B cell (primary cell): ENCODE measurements at regions not wholly inside any gene's neighbourhood (a gene's known extent, or its start where the extent isn't known, plus 50 kb on each side); places are given as distances from the start of the nearest gene placed in this dataset.

ENCODE experiments used
- ATAC-seq: fragments of 200-7000 bp; cut with Tn5 transposase; one replicate; pipeline ENCODE4 v1.10.0; 2021; ENCODE audit warnings: low read depth, mild to moderate bottlenecking, moderate number of reproducible peaks, moderate library complexity
- CTCF ChIA-PET: fragments of 350-600 bp; sonication (Branson Sonifier 250); formaldehyde crosslinking; loops from one replicate; lab custom pipeline; 2021; ENCODE audit warnings: antibody characterized with exemption, inconsistent platforms; lab: Charles Lee
- POLR2A ChIA-PET: fragments of 350-600 bp; sonication (Branson Sonifier 250); formaldehyde crosslinking; loops from one replicate; lab custom pipeline; 2021; ENCODE audit warnings: antibody characterized with exemption; lab: Charles Lee
- DNase-seq: peaks from one replicate; pipeline ENCODE4 v3.0.0; 2013
- H2AFZ ChIP-seq: 2 replicates; pipeline ENCODE4 v1.6.1; 2012; ENCODE audit warnings: mild to moderate bottlenecking, low read depth, low read length; ENCODE audit not compliant: insufficient read depth, poor library complexity, severe bottlenecking
- H3K27ac ChIP-seq, 2 donors: 1 replicate in 1 of 2; 2 replicates in 1 of 2; pipeline ENCODE4 v1.5.1; 2012 to 2013; ENCODE audit warnings: low read length in 2 of 2, mild to moderate bottlenecking in 2 of 2, moderate library complexity in 1 of 2
- H3K27me3 ChIP-seq, 4 experiments: fragments of 200-600 bp in 1 of 4; sonication (generic) in 1 of 4; replicated peaks in 1 of 4; 1 replicate in 2 of 4; 2 replicates in 2 of 4; pipeline versions ENCODE4 v1.6.1 to v1.7.0; 2013 to 2016; ENCODE audit warnings: low read length in 3 of 4, mild to moderate bottlenecking in 2 of 4, mixed read lengths in 1 of 4, moderate library complexity in 1 of 4; ENCODE audit not compliant: insufficient read depth in 4 of 4, control insufficient read depth in 3 of 4; ENCODE audit errors: control extremely low read depth in 1 of 4
- H3K36me3 ChIP-seq, 2 experiments: replicated peaks in 1 of 2; 1 replicate in 1 of 2; 2 replicates in 1 of 2; pipeline versions ENCODE4 v1.6.1 to v1.7.1; 2013; ENCODE audit warnings: low read length in 1 of 2; ENCODE audit not compliant: insufficient read depth in 2 of 2, control insufficient read depth in 1 of 2; ENCODE audit errors: control extremely low read depth in 1 of 2, extremely low read depth in 1 of 2
- H3K4me1 ChIP-seq, 2 donors: fragments of 200-600 bp in 1 of 2; sonication (generic) in 1 of 2; 1 replicate in 1 of 2; 2 replicates in 1 of 2; pipeline versions ENCODE4 v1.5.1 to v1.6.1; 2013 to 2017; ENCODE audit warnings: low read length in 2 of 2; ENCODE audit not compliant: control insufficient read depth in 2 of 2, insufficient read depth in 2 of 2
- H3K4me2 ChIP-seq: replicated peaks from 2 replicates; pipeline ENCODE3; 2012; ENCODE audit warnings: mild to moderate bottlenecking, low read depth, low read length; ENCODE audit not compliant: poor library complexity, severe bottlenecking
- H3K4me3 ChIP-seq, 5 experiments: fragments of 200-600 bp in 1 of 5; sonication (generic) in 1 of 5; 1 replicate in 3 of 5; 2 replicates in 2 of 5; pipeline versions ENCODE4 v1.5.1 to v1.7.0; 2011 to 2016; ENCODE audit warnings: low read length in 4 of 5, mild to moderate bottlenecking in 4 of 5, low read depth in 2 of 5, control low read depth in 1 of 5, moderate library complexity in 1 of 5; ENCODE audit not compliant: insufficient read depth in 1 of 5; ENCODE audit errors: control extremely low read depth in 1 of 5, extremely low read depth in 1 of 5
- H3K79me2 ChIP-seq: fragments of 200-600 bp; sonication (generic); one replicate; pipeline ENCODE4 v1.6.0; 2016; ENCODE audit warnings: low read length; ENCODE audit not compliant: control insufficient read depth, insufficient read depth
- H3K9ac ChIP-seq: fragments of 200-600 bp; sonication (generic); 2 replicates; pipeline ENCODE4 v1.6.1; 2017; ENCODE audit warnings: mild to moderate bottlenecking, low read length, moderate library complexity
- H3K9me3 ChIP-seq, 3 donors: one replicate each; pipeline versions ENCODE4 v1.6.1 to v1.7.1; 2013; ENCODE audit warnings: low read length in 2 of 3; ENCODE audit not compliant: control insufficient read depth in 2 of 3, insufficient read depth in 1 of 3; ENCODE audit errors: control extremely low read depth in 1 of 3
- H4K20me1 ChIP-seq: 2 replicates; pipeline ENCODE4 v1.6.0; 2012; ENCODE audit warnings: mild to moderate bottlenecking, low read length; ENCODE audit not compliant: insufficient read depth, control insufficient read depth, poor library complexity, severe bottlenecking
- H3K27ac Mint-ChIP-seq: one replicate; pipeline ENCODE4 v1.8.0; 2021; ENCODE audit warnings: mixed read lengths
- H3K27me3 Mint-ChIP-seq: one replicate; pipeline ENCODE4 v1.8.0; 2021; ENCODE audit warnings: mixed read lengths
- H3K4me1 Mint-ChIP-seq: one replicate; pipeline ENCODE4 v1.8.0; 2021; ENCODE audit warnings: mixed read lengths
- H3K4me3 Mint-ChIP-seq: one replicate; pipeline ENCODE4 v1.8.0; 2021; ENCODE audit warnings: mixed read lengths
- H3K9me3 Mint-ChIP-seq: one replicate; pipeline ENCODE4 v1.8.0; 2022; ENCODE audit warnings: mixed read lengths; ENCODE audit not compliant: insufficient read depth
- CTCF ChIP-seq: fragments of 200-600 bp; IDR thresholded peaks from one replicate; pipeline ENCODE4 v1.8.0; 2022; ENCODE audit warnings: antibody characterized with exemption, mild to moderate bottlenecking
- EZH2 ChIP-seq: IDR thresholded peaks from 2 replicates; pipeline ENCODE4 v1.6.1; 2012; ENCODE audit warnings: borderline replicate concordance, low read depth, mild to moderate bottlenecking, moderate library complexity, low read length; ENCODE audit not compliant: insufficient read depth, poor library complexity, severe bottlenecking
- WGBS: methylation state at CpG from one replicate; pipeline ENCODE4 v1.1.5; 2013; ENCODE audit warnings: missing lambda C conversion rate; ENCODE audit not compliant: insufficient coverage; 5-methylcytosine and 5-hydroxymethylcytosine counted together
- intact Hi-C: fragments of 100-400 bp; cut with micrococcal nuclease; formaldehyde crosslinking; loops from one replicate; pipeline ENCODE4 v1.10.0; 2022

GRCh38 chr16:64740261-64740660 lies 381.6 kb downstream of the CDH11 start:
- H3K4me1 ChIP-seq, result no peaks in the 10 kb centered on the region
- POLR2A ChIA-PET, result no interaction called here
- no peaks in the 10 kb centered on the region for H3K27me3 Mint-ChIP-seq
- H3K4me2 ChIP-seq, result no peak overlapping the region
- H3K9ac ChIP-seq, result no peak overlapping the region
- ATAC-seq, result no peak
- intact Hi-C loops, result no loop called here
- H3K4me3 ChIP-seq, result no peak overlapping the region
- CTCF ChIA-PET, result no interaction called here
- H3K79me2 ChIP-seq, result no peaks in the 10 kb centered on the region
- H3K4me1 Mint-ChIP-seq, result no peaks in the 10 kb centered on the region
- H3K36me3 ChIP-seq, result no peaks in the 10 kb centered on the region
- H4K20me1 ChIP-seq, result no peaks in the 10 kb centered on the region
- no peaks in the 10 kb centered on the region for H3K27me3 ChIP-seq
- no peaks in the 10 kb centered on the region for H3K9me3 ChIP-seq
- H3K4me3 Mint-ChIP-seq, result no peak overlapping the region
- WGBS, result no CpG with 5 or more reads among the region's 2 CpGs
- DNase-seq, result no peak
- H3K9me3 Mint-ChIP-seq, result peaks cover 11% of the 10 kb centered on the region
- no peak overlapping the region for H3K27ac Mint-ChIP-seq
- no peak overlapping the region for H2AFZ ChIP-seq
- H3K27ac ChIP-seq, result no peak overlapping the region
- no peak for TF ChIP-seq EZH2
- no peak for TF ChIP-seq CTCF

GRCh38 chr16:64738321-64738960 lies 383.4 kb downstream of the CDH11 start:
- no peak for DNase-seq
- POLR2A ChIA-PET, result no interaction called here
- intact Hi-C loops, result no loop called here

More at GRCh38 chr16:64738321-64738960, 383.4 kb downstream of the CDH11 start:
- ATAC-seq, result no peak
- TF ChIP-seq CTCF (no peak), EZH2 (no peak)
- WGBS, result no CpG with 5 or more reads among the region's 1 CpG
- Mint-ChIP-seq H3K27me3 (no peaks in the 10 kb centered on the region), H3K27ac (no peak overlapping the region), H3K4me1 (no peaks in the 10 kb centered on the region), H3K9me3 (peaks cover 4% of the 10 kb centered on the region), H3K4me3 (no peak overlapping the region)
- no peak overlapping the region for H3K4me3 ChIP-seq
- CTCF ChIA-PET, result no interaction called here
- H3K9ac ChIP-seq, result no peak overlapping the region
- no peaks in the 10 kb centered on the region for H4K20me1 ChIP-seq
- H3K79me2 ChIP-seq, result no peaks in the 10 kb centered on the region
- no peaks in the 10 kb centered on the region for H3K27me3 ChIP-seq
- H3K4me1 ChIP-seq, result no peaks in the 10 kb centered on the region
- no peak overlapping the region for H2AFZ ChIP-seq
- H3K36me3 ChIP-seq, result no peaks in the 10 kb centered on the region
- H3K4me2 ChIP-seq, result no peak overlapping the region
- no peaks in the 10 kb centered on the region for H3K9me3 ChIP-seq
- no peak overlapping the region for H3K27ac ChIP-seq
